IMR-90 (cell line): ENCODE measurements at regions not wholly inside any gene's neighbourhood (a gene's known extent, or its start where the extent isn't known, plus 50 kb on each side); places are given as distances from the start of the nearest gene placed in this dataset.

ENCODE experiments used
- ATAC-seq: fragments of 200-7000 bp; cut with Tn5 transposase; 2 replicates; pipeline ENCODE4 v1.9.1; 2020; ENCODE audit warnings: low read depth, mild to moderate bottlenecking, moderate library complexity
- BruUV-seq: library from RNA; stranded (reverse); fragments of 400-500 nt; replicated peaks from 2 replicates; lab custom pipeline; 2021; lab: Mats Ljungman, UMichigan
- CTCF ChIA-PET: fragments of 300-600 bp; formaldehyde crosslinking; extraction: SDS; loops from one replicate; lab custom pipeline; 2021; ENCODE audit warnings: antibody characterized with exemption; lab: Yijun Ruan, JAX
- POLR2A ChIA-PET: fragments of 300-600 bp; sonication (Branson Sonifier 250); formaldehyde crosslinking; loops from one replicate; lab custom pipeline; 2022; ENCODE audit warnings: antibody characterized with exemption; ENCODE audit not compliant: unreplicated experiment; lab: Charles Lee
- DNase-seq: peaks from one replicate; pipeline ENCODE4 v3.0.0; 2013
- H2AFZ ChIP-seq: replicated peaks from 2 replicates; pipeline ENCODE3; 2013; ENCODE audit warnings: low read length, mild to moderate bottlenecking; ENCODE audit not compliant: poor library complexity
- H2AK5ac ChIP-seq: 2 replicates; pipeline ENCODE4 v1.6.1; 2013; ENCODE audit warnings: low read depth, low read length, inconsistent platforms
- H2AK9ac ChIP-seq: replicated peaks from 2 replicates; pipeline ENCODE3; 2013; ENCODE audit warnings: mild to moderate bottlenecking, low read depth, low read length, moderate library complexity; ENCODE audit not compliant: poor library complexity
- H2BK120ac ChIP-seq: 2 replicates; pipeline ENCODE4 v1.6.1; 2013; ENCODE audit warnings: low read depth, low read length, inconsistent platforms
- H2BK15ac ChIP-seq: 3 replicates; pipeline ENCODE4 v1.6.1; 2013; ENCODE audit warnings: low read depth, low read length, inconsistent platforms
- H2BK20ac ChIP-seq: 2 replicates; pipeline ENCODE4 v1.6.1; 2013; ENCODE audit warnings: low read depth, mild to moderate bottlenecking, inconsistent platforms, low read length, moderate library complexity
- H2BK5ac ChIP-seq: 2 replicates; pipeline ENCODE4 v1.6.1; 2013; ENCODE audit warnings: mild to moderate bottlenecking, low read depth, low read length, inconsistent platforms; ENCODE audit not compliant: poor library complexity, severe bottlenecking
- H3K14ac ChIP-seq: replicated peaks from 2 replicates; pipeline ENCODE4 v1.6.1; 2013; ENCODE audit warnings: low read depth, low read length, inconsistent platforms
- H3K18ac ChIP-seq: 2 replicates; pipeline ENCODE4 v1.6.1; 2013; ENCODE audit warnings: low read depth, low read length, control low read depth
- H3K23ac ChIP-seq: 2 replicates; pipeline ENCODE4 v1.6.1; 2013; ENCODE audit warnings: low read depth, low read length, inconsistent platforms
- H3K27ac ChIP-seq: 2 replicates; pipeline ENCODE4 v1.5.1; 2013; ENCODE audit warnings: mild to moderate bottlenecking, control low read depth, low read length; ENCODE audit not compliant: insufficient read depth
- H3K27me3 ChIP-seq: 2 replicates; pipeline ENCODE4 v1.6.1; 2013; ENCODE audit warnings: low read length; ENCODE audit not compliant: control insufficient read depth, insufficient read depth
- H3K36me3 ChIP-seq: 2 replicates; pipeline ENCODE4 v1.6.1; 2013; ENCODE audit warnings: low read length, mixed read lengths; ENCODE audit not compliant: control insufficient read depth, insufficient read depth
- H3K4ac ChIP-seq: 2 replicates; pipeline ENCODE4 v1.6.1; 2013; ENCODE audit warnings: low read depth, low read length, inconsistent platforms
- H3K4me1 ChIP-seq: 2 replicates; pipeline ENCODE4 v1.6.1; 2013; ENCODE audit warnings: low read length, mixed read lengths; ENCODE audit not compliant: control insufficient read depth, insufficient read depth
- H3K4me2 ChIP-seq: 2 replicates; pipeline ENCODE4 v1.6.1; 2013; ENCODE audit warnings: low read depth, mild to moderate bottlenecking, control low read depth, low read length, moderate library complexity
- H3K4me3 ChIP-seq: 2 replicates; pipeline ENCODE4 v1.5.1; 2013; ENCODE audit warnings: low read depth, mild to moderate bottlenecking, control low read depth, low read length, moderate library complexity; ENCODE audit not compliant: insufficient read depth
- H3K56ac ChIP-seq: 2 replicates; pipeline ENCODE4 v1.6.1; 2013; ENCODE audit warnings: low read length, inconsistent platforms; ENCODE audit not compliant: insufficient read depth; ENCODE audit errors: extremely low read depth
- H3K79me1 ChIP-seq, 2 experiments: 2 replicates each; pipeline ENCODE4 v1.6.1; 2013; ENCODE audit warnings: low read length in 2 of 2, inconsistent platforms in 1 of 2, low read depth in 1 of 2
- H3K9ac ChIP-seq: 2 replicates; pipeline ENCODE4 v1.6.1; 2013; ENCODE audit warnings: low read depth, low read length, control low read depth
- H3K9me1 ChIP-seq: 2 replicates; pipeline ENCODE4 v1.6.1; 2013; ENCODE audit warnings: low read length, inconsistent platforms; ENCODE audit not compliant: insufficient read depth
- H3K9me3 ChIP-seq: 2 replicates; pipeline ENCODE4 v1.6.1; 2013; ENCODE audit warnings: low read length; ENCODE audit not compliant: control insufficient read depth, insufficient read depth
- H4K20me1 ChIP-seq: 2 replicates; pipeline ENCODE4 v1.6.1; 2013; ENCODE audit warnings: low read length, inconsistent platforms; ENCODE audit not compliant: insufficient read depth
- H4K5ac ChIP-seq: 2 replicates; pipeline ENCODE4 v1.6.1; 2013; ENCODE audit warnings: mild to moderate bottlenecking, low read depth, low read length, control low read depth
- H4K8ac ChIP-seq, 2 experiments: 2 replicates each; pipeline ENCODE4 v1.6.1; 2013; ENCODE audit warnings: low read depth in 2 of 2, low read length in 2 of 2, control low read depth in 1 of 2, inconsistent platforms in 1 of 2
- H4K91ac ChIP-seq: 2 replicates; pipeline ENCODE4 v1.6.1; 2013; ENCODE audit warnings: low read depth, low read length, inconsistent platforms; ENCODE audit not compliant: insufficient read depth
- BHLHE40 ChIP-seq: fragments of 150-350 bp; IDR thresholded peaks from 2 replicates; pipeline ENCODE4 v1.6.1; 2016; ENCODE audit warnings: mild to moderate bottlenecking, low read depth, low read length
- CEBPB ChIP-seq: IDR thresholded peaks from 2 replicates; pipeline ENCODE4 v1.6.1; 2012; ENCODE audit warnings: low read depth, low read length, improper control_type of control experiment
- ELK1 ChIP-seq: fragments of 150-350 bp; IDR thresholded peaks from 2 replicates; pipeline ENCODE4 v1.6.1; 2016; ENCODE audit warnings: low read depth, mild to moderate bottlenecking, low read length, moderate library complexity, borderline replicate concordance
- FOS ChIP-seq: fragments of 150-350 bp; IDR thresholded peaks from 2 replicates; pipeline ENCODE4 v1.6.1; 2016; ENCODE audit warnings: low read depth, low read length
- MXI1 ChIP-seq: IDR thresholded peaks from 2 replicates; pipeline ENCODE4 v1.6.1; 2012; ENCODE audit warnings: low read depth, mild to moderate bottlenecking, low read length, moderate library complexity, borderline replicate concordance
- NFE2L2 ChIP-seq: fragments of 150-350 bp; IDR thresholded peaks from 2 replicates; pipeline ENCODE4 v1.6.1; 2016; ENCODE audit warnings: low read depth, mild to moderate bottlenecking, low read length
- POLR2A ChIP-seq: IDR thresholded peaks from 2 replicates; pipeline ENCODE4 v1.6.1; 2012; ENCODE audit warnings: mild to moderate bottlenecking, low read depth, low read length
- RAD21 ChIP-seq: IDR thresholded peaks from 2 replicates; pipeline ENCODE4 v1.6.1; 2012; ENCODE audit warnings: low read length, improper control_type of control experiment
- RCOR1 ChIP-seq: IDR thresholded peaks from 2 replicates; pipeline ENCODE4 v1.6.1; 2012; ENCODE audit warnings: mild to moderate bottlenecking, low read length, improper control_type of control experiment; ENCODE audit not compliant: insufficient replicate concordance
- RFX5 ChIP-seq: IDR thresholded peaks from 2 replicates; pipeline ENCODE4 v1.8.0; 2012; ENCODE audit warnings: low read depth, mild to moderate bottlenecking, low read length, moderate library complexity
- SMC3 ChIP-seq: fragments of 150-350 bp; IDR thresholded peaks from 2 replicates; pipeline ENCODE4 v1.6.1; 2016; ENCODE audit warnings: low read depth, mild to moderate bottlenecking, antibody characterized with exemption, low read length, moderate library complexity
- USF2 ChIP-seq: fragments of 150-350 bp; IDR thresholded peaks from 2 replicates; pipeline ENCODE4 v1.6.1; 2017; ENCODE audit warnings: mild to moderate bottlenecking, antibody characterized with exemption, low read length, low read depth
- WGBS, 2 experiments: methylation state at CpG; one replicate each; pipeline versions ENCODE4 v1.1.5 to v1.1.7; 2013; ENCODE audit warnings: missing lambda C conversion rate in 2 of 2; ENCODE audit not compliant: insufficient read length in 1 of 2; ENCODE audit errors: extremely low coverage in 2 of 2; 5-methylcytosine and 5-hydroxymethylcytosine counted together
- dilution Hi-C: fragments of 300-500 bp; cut with HindIII; formaldehyde crosslinking; loops from one replicate; pipeline ENCODE4 v1.14.3; 2018; ENCODE audit warnings: low sequenced_read_pairs; ENCODE audit not compliant: unreplicated experiment
- in situ Hi-C: fragments of 300-500 bp; cut with MboI; formaldehyde crosslinking; loops from 3 replicates; pipeline ENCODE4 v1.14.3; 2019; ENCODE audit warnings: low sequenced_read_pairs, inconsistent platforms, mixed read lengths
- intact Hi-C: fragments of 100-400 bp; cut with micrococcal nuclease; formaldehyde crosslinking; loops from 2 replicates; pipeline ENCODE4 v1.10.0; 2022

GRCh38 chr18:43471873-43472272 lies 194.6 kb upstream of the SYT4 start:
- DNase-seq = no peak
- no peaks in the 10 kb centered on the region for H3K36me3 ChIP-seq
- H3K14ac ChIP-seq = no peak overlapping the region
- H3K23ac ChIP-seq = no peak overlapping the region
- no peaks in the 10 kb centered on the region for H4K20me1 ChIP-seq
- no peak overlapping the region for H3K4me2 ChIP-seq
- H2AK9ac ChIP-seq = no peak overlapping the region
- no peak overlapping the region for H3K4me3 ChIP-seq
- ChIA-PET CTCF (no interaction called here), POLR2A (no interaction called here)
- H3K56ac ChIP-seq = no peak overlapping the region
- no peak overlapping the region for H2AFZ ChIP-seq
- no TSS peak for BruUV-seq
- no peaks in the 10 kb centered on the region for H3K9me1 ChIP-seq
- H4K91ac ChIP-seq = no peak overlapping the region
- H3K79me1 ChIP-seq = no peaks in the 10 kb centered on the region
- no CpG with 5 or more reads among the region's 5 CpGs for WGBS, 2 experiments
- no peak overlapping the region for H4K8ac ChIP-seq
- H2BK15ac ChIP-seq = no peak overlapping the region
- no peak overlapping the region for H4K5ac ChIP-seq
- no peaks in the 10 kb centered on the region for H3K4me1 ChIP-seq
- dilution Hi-C loops = no loop called here
- ATAC-seq = no peak
- H3K27ac ChIP-seq = no peak overlapping the region
- in situ Hi-C loops = no loop called here
- no peak overlapping the region for H2BK120ac ChIP-seq
- H2BK20ac ChIP-seq = no peak overlapping the region
- no peak overlapping the region for H3K4ac ChIP-seq
- no peak overlapping the region for H3K18ac ChIP-seq
- no peaks in the 10 kb centered on the region for H3K9me3 ChIP-seq
- H2BK5ac ChIP-seq = no peak overlapping the region
- no peak for TF ChIP-seq SMC3
- TF ChIP-seq RCOR1 = no peak
- no peak for TF ChIP-seq FOS
- no peak for TF ChIP-seq RAD21
- no peak for TF ChIP-seq USF2
- TF ChIP-seq ELK1 = no peak
- no peak for TF ChIP-seq NFE2L2
- no peak for TF ChIP-seq CEBPB
- TF ChIP-seq POLR2A = no peak
- TF ChIP-seq BHLHE40 = no peak
- no peak for TF ChIP-seq MXI1
- no peak for TF ChIP-seq RFX5
- intact Hi-C loops = no loop called here
- H3K27me3 ChIP-seq = no peaks in the 10 kb centered on the region
- no peak overlapping the region for H2AK5ac ChIP-seq
- H3K9ac ChIP-seq = no peak overlapping the region
